Right ventricle myocardium inferior (tissue), 1 donor: ENCODE measurements at regions not wholly inside any gene's neighbourhood (a gene's known extent, or its start where the extent isn't known, plus 50 kb on each side); places are given as distances from the start of the nearest gene placed in this dataset.
"Not testable (repeated sequence)": the region's sequence is repeated elsewhere in the genome, so short reads cannot be mapped to it uniquely, and the experiment has no call there.

Experiments used
- ATAC-seq: fragments of 200-7000 bp; cut with Tn5 transposase; one replicate; pipeline ENCODE4 v1.9.1; 2020; ENCODE audit warnings: mild to moderate bottlenecking, moderate library complexity
- DNase-seq: peaks from one replicate; pipeline ENCODE4 v3.0.0; 2021; ENCODE audit errors: missing footprints
- intact Hi-C: fragments of 100-400 bp; cut with DNase I; formaldehyde crosslinking; loops from one replicate; pipeline ENCODE4 v1.11.0; 2022
- donor health status: DM: no; HTN: yes; CAD: no; lungs with severe emphysema.

GRCh38 chrX:4674028-4674782, 960.8 kb upstream of the PRKX start:
- no peak for ATAC-seq

GRCh38 chrX:4671344-4671743, 957.9 kb upstream of the PRKX start:
- DNase-seq (no peak), ATAC-seq (no peak)
- intact Hi-C loops = no loop called here

More at GRCh38 chrX:4674028-4674782, 960.8 kb upstream of the PRKX start:
- intact Hi-C loops = no loop called here
- DNase-seq = no peak

- DNase-seq (no peak), ATAC-seq (no peak)
- intact Hi-C loops = no loop called here
Observed at GRCh38 chrX:4670606-4671005, 957.2 kb upstream of the PRKX start.

- DNase-seq (no peak), ATAC-seq (no peak)
- intact Hi-C loops = no loop called here
Observed at GRCh38 chrX:4668802-4669536, 955.5 kb upstream of the PRKX start.

- intact Hi-C loops = no loop called here
- ATAC-seq (no peak), DNase-seq (no peak)
Observed at GRCh38 chrX:4663085-4663484, 949.6 kb upstream of the PRKX start.

- intact Hi-C loops = no loop called here
- ATAC-seq (no peak), DNase-seq (no peak)
Observed at GRCh38 chrX:4661771-4662170, 948.3 kb upstream of the PRKX start.

GRCh38 chrX:4656419-4656818, 943.0 kb upstream of the PRKX start:
- intact Hi-C loops = no loop called here
- DNase-seq = no peak
- no peak for ATAC-seq

- DNase-seq = no peak
- no peak for ATAC-seq
- intact Hi-C loops = no loop called here
Observed at GRCh38 chrX:4655743-4656142, 942.3 kb upstream of the PRKX start.

- ATAC-seq = no peak
- intact Hi-C loops = no loop called here
- no peak for DNase-seq
Observed at GRCh38 chrX:4642114-4642513, 928.7 kb upstream of the PRKX start.

- intact Hi-C loops = no loop called here
- ATAC-seq = no peak
- DNase-seq = no peak
Observed at GRCh38 chrX:4638036-4638435, 924.6 kb upstream of the PRKX start.

GRCh38 chrX:4627414-4627813, 914.0 kb upstream of the PRKX start:
- ATAC-seq (no peak), DNase-seq (no peak)
- intact Hi-C loops = no loop called here

- DNase-seq (no peak), ATAC-seq (no peak)
- intact Hi-C loops = no loop called here
Observed at GRCh38 chrX:4622486-4623167, 909.2 kb upstream of the PRKX start.

GRCh38 chrX:4613651-4614050, 900.2 kb upstream of the PRKX start:
- DNase-seq, ATAC-seq, intact Hi-C loops: not testable (repeated sequence)

- intact Hi-C loops = no loop called here
- no peak for ATAC-seq
- DNase-seq = no peak
Observed at GRCh38 chrX:4588893-4589292, 875.4 kb upstream of the PRKX start.

- intact Hi-C loops = no loop called here
- ATAC-seq = no peak
- no peak for DNase-seq
Observed at GRCh38 chrX:4588466-4588865, 875.0 kb upstream of the PRKX start.

- intact Hi-C loops = no loop called here
- no peak for ATAC-seq
- DNase-seq = no peak
Observed at GRCh38 chrX:4588056-4588455, 874.6 kb upstream of the PRKX start.

- intact Hi-C loops = no loop called here
- DNase-seq (no peak), ATAC-seq (no peak)
Observed at GRCh38 chrX:4579999-4580398, 866.5 kb upstream of the PRKX start.

GRCh38 chrX:4579480-4579879, 866.0 kb upstream of the PRKX start:
- ATAC-seq (no peak), DNase-seq (no peak)
- intact Hi-C loops = no loop called here

- ATAC-seq (no peak), DNase-seq (no peak)
- intact Hi-C loops = no loop called here
Observed at GRCh38 chrX:4572691-4573090, 859.2 kb upstream of the PRKX start.

GRCh38 chrX:4570151-4570550, 856.7 kb upstream of the PRKX start:
- ATAC-seq = no peak
- no peak for DNase-seq
- intact Hi-C loops = no loop called here
